VCaP (cell line): ENCODE measurements at regions not wholly inside any gene's neighbourhood (a gene's known extent, or its start where the extent isn't known, plus 50 kb on each side); places are given as distances from the start of the nearest gene placed in this dataset.
A peak's percentile ranks its signal among the peaks of the same experiment; 100 is the strongest.
"Not testable (repeated sequence)": the region's sequence is repeated elsewhere in the genome, so short reads cannot be mapped to it uniquely, and the experiment has no call there.

ENCODE experiments used
- H3K27ac ChIP-seq: fragments of 450-650 bp; 2 replicates; pipeline ENCODE4 v1.5.1; 2017
- CTCF ChIP-seq: fragments of 450-650 bp; conservative IDR thresholded peaks from 2 replicates; pipeline ENCODE4 v1.5.1; 2017; ENCODE audit warnings: mild to moderate bottlenecking, moderate library complexity

GRCh38 chr13:83003185-83003584 lies 879.1 kb downstream of the SLITRK1 start:
- no peak overlapping the region for H3K27ac ChIP-seq
- TF ChIP-seq CTCF = no peak

- H3K27ac ChIP-seq = no peak overlapping the region
- no peak for TF ChIP-seq CTCF
Measured at GRCh38 chr13:82993417-82993816, 888.9 kb downstream of the SLITRK1 start.

- peak; percentile 25; the same call in 1 of the 2 replicates for TF ChIP-seq CTCF
- H3K27ac ChIP-seq = no peak overlapping the region
Measured at GRCh38 chr13:82976499-82976898, 905.8 kb downstream of the SLITRK1 start.

GRCh38 chr13:82963226-82964099 lies 918.8 kb downstream of the SLITRK1 start:
- no peak overlapping the region for H3K27ac ChIP-seq
- TF ChIP-seq CTCF = no peak

- no peak for TF ChIP-seq CTCF
- H3K27ac ChIP-seq = no peak overlapping the region
Measured at GRCh38 chr13:82962397-82962796, 919.9 kb downstream of the SLITRK1 start.

GRCh38 chr13:82961757-82962156 lies 920.5 kb downstream of the SLITRK1 start:
- no peak for TF ChIP-seq CTCF

GRCh38 chr13:82952336-82952735 lies 929.9 kb downstream of the SLITRK1 start:
- not testable (repeated sequence) for H3K27ac ChIP-seq

More at GRCh38 chr13:82961757-82962156, 920.5 kb downstream of the SLITRK1 start:
- no peak overlapping the region for H3K27ac ChIP-seq

- TF ChIP-seq CTCF = no peak
- H3K27ac ChIP-seq = no peak overlapping the region
Measured at GRCh38 chr13:82947683-82948082, 934.6 kb downstream of the SLITRK1 start.
